Duodenal mucosa (tissue), 2 donors: ENCODE measurements at regions not wholly inside any gene's neighbourhood (a gene's known extent, or its start where the extent isn't known, plus 50 kb on each side); places are given as distances from the start of the nearest gene placed in this dataset.

Source experiments
- H3K27ac ChIP-seq: one replicate; pipeline ENCODE4 v1.7.0; 2013; ENCODE audit warnings: low read depth, low read length
- H3K27me3 ChIP-seq, 2 donors: one replicate each; pipeline ENCODE4 v1.7.0; 2013; ENCODE audit warnings: low read length in 2 of 2, control low read depth in 1 of 2; ENCODE audit not compliant: insufficient read depth in 2 of 2, control insufficient read depth in 1 of 2
- H3K36me3 ChIP-seq, 2 donors: one replicate each; pipeline ENCODE4 v1.7.0; 2013; ENCODE audit warnings: low read length in 2 of 2, control low read depth in 1 of 2; ENCODE audit not compliant: insufficient read depth in 2 of 2, control insufficient read depth in 1 of 2
- H3K4me1 ChIP-seq, 2 donors: one replicate each; pipeline ENCODE4 v1.7.0; 2013; ENCODE audit warnings: low read length in 2 of 2, control low read depth in 1 of 2; ENCODE audit not compliant: insufficient read depth in 2 of 2, control insufficient read depth in 1 of 2
- H3K4me3 ChIP-seq, 2 donors: one replicate each; pipeline ENCODE4 v1.7.0; 2013; ENCODE audit warnings: low read length in 2 of 2, low read depth in 1 of 2
- H3K9ac ChIP-seq, 2 donors: one replicate each; pipeline ENCODE4 v1.7.0; 2013; ENCODE audit warnings: low read length in 2 of 2, low read depth in 1 of 2
- H3K9me3 ChIP-seq, 2 donors: one replicate each; pipeline ENCODE4 v1.7.0; 2013; ENCODE audit warnings: low read length in 2 of 2, control low read depth in 1 of 2; ENCODE audit not compliant: control insufficient read depth in 1 of 2

- Histone ChIP-seq H3K4me1 (no peaks in the 10 kb centered on the region), H3K36me3 (no peaks in the 10 kb centered on the region), H3K4me3 (no peak overlapping the region), H3K9me3 (no peaks in the 10 kb centered on the region), H3K27me3 (no peaks in the 10 kb centered on the region), H3K9ac (no peak overlapping the region), H3K27ac (no peak overlapping the region)
Measured at GRCh38 chr6:11486959-11487358, 50.6 kb upstream of the TMEM170B start.

- H3K9me3 ChIP-seq = no peaks in the 10 kb centered on the region
- no peaks in the 10 kb centered on the region for H3K4me1 ChIP-seq
- H3K27me3 ChIP-seq = no peaks in the 10 kb centered on the region
- no peak overlapping the region for H3K27ac ChIP-seq
- H3K36me3 ChIP-seq = no peaks in the 10 kb centered on the region
- H3K9ac ChIP-seq = no peak overlapping the region
- no peak overlapping the region for H3K4me3 ChIP-seq
Measured at GRCh38 chr6:11486486-11486885, 51.1 kb upstream of the TMEM170B start.

GRCh38 chr6:11486051-11486450 is 51.5 kb upstream of the TMEM170B start:
- Histone ChIP-seq H3K4me3 (no peak overlapping the region), H3K27me3 (no peaks in the 10 kb centered on the region), H3K9ac (no peak overlapping the region), H3K9me3 (no peaks in the 10 kb centered on the region), H3K27ac (no peak overlapping the region), H3K36me3 (no peaks in the 10 kb centered on the region), H3K4me1 (no peaks in the 10 kb centered on the region)

- no peak overlapping the region for H3K4me3 ChIP-seq
- H3K9ac ChIP-seq = no peak overlapping the region
- H3K4me1 ChIP-seq = no peaks in the 10 kb centered on the region
- H3K27me3 ChIP-seq = no peaks in the 10 kb centered on the region
- no peaks in the 10 kb centered on the region for H3K36me3 ChIP-seq
- no peak overlapping the region for H3K27ac ChIP-seq
- H3K9me3 ChIP-seq = no peaks in the 10 kb centered on the region
Measured at GRCh38 chr6:11485271-11485670, 52.3 kb upstream of the TMEM170B start.

GRCh38 chr6:11484441-11484840 is 53.1 kb upstream of the TMEM170B start:
- Histone ChIP-seq H3K27me3 (no peaks in the 10 kb centered on the region), H3K36me3 (no peaks in the 10 kb centered on the region), H3K27ac (no peak overlapping the region), H3K4me1 (no peaks in the 10 kb centered on the region), H3K4me3 (no peak overlapping the region), H3K9me3 (no peaks in the 10 kb centered on the region), H3K9ac (no peak overlapping the region)

GRCh38 chr6:11482616-11483015 is 54.9 kb upstream of the TMEM170B start:
- H3K27ac ChIP-seq = no peak overlapping the region
- H3K9me3 ChIP-seq = no peaks in the 10 kb centered on the region
- no peaks in the 10 kb centered on the region for H3K4me1 ChIP-seq
- no peak overlapping the region for H3K4me3 ChIP-seq
- H3K27me3 ChIP-seq = no peaks in the 10 kb centered on the region
- H3K36me3 ChIP-seq = no peaks in the 10 kb centered on the region
- H3K9ac ChIP-seq = no peak overlapping the region

- H3K9me3 ChIP-seq = no peaks in the 10 kb centered on the region
- H3K27ac ChIP-seq = no peak overlapping the region
- H3K4me1 ChIP-seq = no peaks in the 10 kb centered on the region
- H3K27me3 ChIP-seq = no peaks in the 10 kb centered on the region
- no peak overlapping the region for H3K9ac ChIP-seq
- H3K36me3 ChIP-seq = no peaks in the 10 kb centered on the region
- no peak overlapping the region for H3K4me3 ChIP-seq
Measured at GRCh38 chr6:11480541-11480940, 57.0 kb upstream of the TMEM170B start.

GRCh38 chr6:11479296-11479695 is 58.3 kb upstream of the TMEM170B start:
- Histone ChIP-seq H3K9me3 (no peaks in the 10 kb centered on the region), H3K4me3 (no peak overlapping the region), H3K27ac (no peak overlapping the region), H3K27me3 (no peaks in the 10 kb centered on the region), H3K36me3 (no peaks in the 10 kb centered on the region), H3K4me1 (no peaks in the 10 kb centered on the region), H3K9ac (no peak overlapping the region)

GRCh38 chr6:11478586-11478985 is 59.0 kb upstream of the TMEM170B start:
- Histone ChIP-seq H3K27me3 (peaks cover 0 to 3% of the 10 kb centered on the region in 2 donors), H3K9me3 (no peaks in the 10 kb centered on the region), H3K4me1 (no peaks in the 10 kb centered on the region), H3K4me3 (no peak overlapping the region), H3K9ac (no peak overlapping the region), H3K27ac (no peak overlapping the region), H3K36me3 (no peaks in the 10 kb centered on the region)

GRCh38 chr6:11475016-11475415 is 62.5 kb upstream of the TMEM170B start:
- H3K27ac ChIP-seq = no peak overlapping the region
- H3K9me3 ChIP-seq = no peaks in the 10 kb centered on the region
- no peak overlapping the region for H3K9ac ChIP-seq
- peaks cover 0 to 3% of the 10 kb centered on the region in 2 donors for H3K27me3 ChIP-seq
- no peaks in the 10 kb centered on the region for H3K36me3 ChIP-seq
- no peaks in the 10 kb centered on the region for H3K4me1 ChIP-seq
- H3K4me3 ChIP-seq = no peak overlapping the region
